ENCODE measurements at regions not wholly inside any gene's neighbourhood (a gene's known extent, or its start where the extent isn't known, plus 50 kb on each side); places are given as distances from the start of the nearest gene placed in this dataset.

DNA sequence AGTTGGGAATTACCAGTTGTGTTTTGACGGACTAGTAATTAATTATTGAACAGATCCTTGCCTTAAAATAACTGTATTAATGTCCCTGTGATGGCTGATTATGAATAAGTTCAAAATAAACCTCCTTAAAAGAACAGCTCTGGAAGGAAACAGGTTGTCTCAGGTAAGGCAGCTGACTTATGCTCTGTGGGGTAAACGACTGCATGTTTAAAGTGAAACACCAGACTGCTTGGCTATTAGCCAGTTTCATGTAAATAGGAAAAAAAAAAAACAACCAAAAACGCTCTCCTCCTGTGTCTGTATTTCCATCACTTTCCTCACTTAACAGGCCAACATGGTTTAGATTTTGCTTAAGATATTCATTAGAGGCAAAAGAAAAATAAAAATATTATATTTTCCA lies 243.6 kb downstream of the TMEM182 start:
- Histone ChIP-seq H3K27me3 (ENCODE audit: insufficient read depth, low read depth) (peaks cover 7% of the 10 kb centered on the region; the same call in 1 of the 2 replicates), H3K36me3 (ENCODE audit: low read depth) (no peaks in the 10 kb centered on the region), H3K27ac (no peak overlapping the region), H3K9me3 (ENCODE audit: insufficient read depth, low read depth) (no peaks in the 10 kb centered on the region), H3K4me3 (no peak overlapping the region), H4K20me1 (ENCODE audit: insufficient read depth) (no peaks in the 10 kb centered on the region), H3K4me1 (replicated peaks; ENCODE audit: insufficient read depth) (no peaks in the 10 kb centered on the region), H3F3A (ENCODE audit: insufficient read depth, low read depth) (no peaks in the 10 kb centered on the region), H3K79me2 (ENCODE audit: low read depth) (no peaks in the 10 kb centered on the region), H2AFZ (no peak overlapping the region), H3K9me2 (ENCODE audit: insufficient read depth) (no peaks in the 10 kb centered on the region), H3K4me2 (no peak overlapping the region)
- BruUV-seq (replicated peaks), result no TSS peak
- no peak for DNase-seq
- ChIA-PET CTCF (no interaction called here), POLR2A (ENCODE audit: unreplicated experiment) (no interaction called here)
- TF ChIP-seq, protein P1, sequence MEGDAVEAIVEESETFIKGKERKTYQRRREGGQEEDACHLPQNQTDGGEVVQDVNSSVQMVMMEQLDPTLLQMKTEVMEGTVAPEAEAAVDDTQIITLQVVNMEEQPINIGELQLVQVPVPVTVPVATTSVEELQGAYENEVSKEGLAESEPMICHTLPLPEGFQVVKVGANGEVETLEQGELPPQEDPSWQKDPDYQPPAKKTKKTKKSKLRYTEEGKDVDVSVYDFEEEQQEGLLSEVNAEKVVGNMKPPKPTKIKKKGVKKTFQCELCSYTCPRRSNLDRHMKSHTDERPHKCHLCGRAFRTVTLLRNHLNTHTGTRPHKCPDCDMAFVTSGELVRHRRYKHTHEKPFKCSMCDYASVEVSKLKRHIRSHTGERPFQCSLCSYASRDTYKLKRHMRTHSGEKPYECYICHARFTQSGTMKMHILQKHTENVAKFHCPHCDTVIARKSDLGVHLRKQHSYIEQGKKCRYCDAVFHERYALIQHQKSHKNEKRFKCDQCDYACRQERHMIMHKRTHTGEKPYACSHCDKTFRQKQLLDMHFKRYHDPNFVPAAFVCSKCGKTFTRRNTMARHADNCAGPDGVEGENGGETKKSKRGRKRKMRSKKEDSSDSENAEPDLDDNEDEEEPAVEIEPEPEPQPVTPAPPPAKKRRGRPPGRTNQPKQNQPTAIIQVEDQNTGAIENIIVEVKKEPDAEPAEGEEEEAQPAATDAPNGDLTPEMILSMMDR (conservative IDR thresholded peaks at IDR 0.05), result no peak
- TF ChIP-seq EZH2 (IDR thresholded peaks at IDR 0.05; ENCODE audit: low read depth), result no peak
- intact Hi-C loops (cut with micrococcal nuclease; ENCODE audit: unreplicated experiment), result loop anchor here (10.0 kb wide), 1 partner anchor 161 kb away; no protein-coding TSS in a partner anchor

DNA sequence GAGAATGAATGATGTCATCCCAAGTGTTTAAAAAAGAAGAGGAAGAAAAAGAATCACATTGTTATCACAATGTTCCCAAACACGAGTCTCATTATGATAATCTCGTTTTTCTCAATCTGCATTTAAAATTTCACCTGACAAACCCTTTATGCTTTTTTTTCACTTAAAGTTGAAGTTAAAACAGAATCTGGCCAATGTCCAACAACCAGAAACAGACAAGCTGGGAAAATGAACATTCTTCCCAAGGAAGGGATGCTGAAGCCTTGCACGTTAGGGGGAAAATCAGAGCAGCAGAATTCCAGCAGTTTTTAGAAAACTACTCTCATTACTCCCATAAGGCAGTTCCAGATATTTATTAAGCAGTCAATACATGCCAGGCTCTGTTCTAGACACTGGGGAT lies 245.3 kb downstream of the TMEM182 start:
- H3K4me2 ChIP-seq, result no peak overlapping the region
- H3K79me2 ChIP-seq (ENCODE audit: low read depth), result no peaks in the 10 kb centered on the region
- DNase-seq, result no peak
- no TSS peak for BruUV-seq (replicated peaks)
- H3K27me3 ChIP-seq (ENCODE audit: insufficient read depth, low read depth), result peaks cover 7% of the 10 kb centered on the region; the same call in 1 of the 2 replicates
- H3K27ac ChIP-seq, result no peak overlapping the region
- H4K20me1 ChIP-seq (ENCODE audit: insufficient read depth), result no peaks in the 10 kb centered on the region
- no peaks in the 10 kb centered on the region for H3K36me3 ChIP-seq (ENCODE audit: low read depth)
- ChIA-PET CTCF (no interaction called here), POLR2A (ENCODE audit: unreplicated experiment) (no interaction called here)
- H3K4me3 ChIP-seq, result no peak overlapping the region
- no peaks in the 10 kb centered on the region for H3K4me1 ChIP-seq (replicated peaks; ENCODE audit: insufficient read depth)
- no peaks in the 10 kb centered on the region for H3K9me3 ChIP-seq (ENCODE audit: insufficient read depth, low read depth)
- no peak overlapping the region for H2AFZ ChIP-seq
- TF ChIP-seq, protein P1 (conservative IDR thresholded peaks at IDR 0.05), result no peak
- no peak for TF ChIP-seq EZH2 (IDR thresholded peaks at IDR 0.05; ENCODE audit: low read depth)
- no peaks in the 10 kb centered on the region for H3K9me2 ChIP-seq (ENCODE audit: insufficient read depth)
- intact Hi-C loops (cut with micrococcal nuclease; ENCODE audit: unreplicated experiment), result loop anchor here (10.0 kb wide), 1 partner anchor 162 kb away; no protein-coding TSS in a partner anchor
- no peaks in the 10 kb centered on the region for H3F3A ChIP-seq (ENCODE audit: insufficient read depth, low read depth)

DNA sequence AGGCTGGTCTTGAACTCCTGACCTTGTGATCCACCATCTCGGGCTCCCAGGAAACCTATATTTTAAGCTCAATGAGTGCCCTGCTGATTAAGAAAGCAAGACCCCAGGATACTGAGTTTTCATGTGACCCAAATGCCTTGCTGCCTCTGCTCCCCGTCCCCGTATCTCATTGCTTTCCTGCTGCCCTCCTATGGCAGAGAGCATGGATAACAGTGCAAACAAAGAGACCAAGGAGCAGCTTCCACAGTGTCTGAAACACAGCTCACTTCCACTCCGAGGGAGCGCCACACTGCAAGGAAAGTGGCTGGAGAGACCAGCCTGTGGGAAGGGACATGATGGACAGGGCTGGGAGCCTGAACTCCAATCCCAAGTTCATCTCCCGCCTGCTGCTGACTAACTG lies 246.8 kb downstream of the TMEM182 start:
- H3K27ac ChIP-seq, result no peak overlapping the region
- peaks cover 7% of the 10 kb centered on the region; the same call in 1 of the 2 replicates for H3K27me3 ChIP-seq (ENCODE audit: insufficient read depth, low read depth)
- H4K20me1 ChIP-seq (ENCODE audit: insufficient read depth), result no peaks in the 10 kb centered on the region
- DNase-seq, result peak in 1 of 2 experiments; percentile 1
- H3K9me3 ChIP-seq (ENCODE audit: insufficient read depth, low read depth), result no peaks in the 10 kb centered on the region
- no peak overlapping the region for H2AFZ ChIP-seq
- no peak overlapping the region for H3K4me3 ChIP-seq
- no peaks in the 10 kb centered on the region for H3K4me1 ChIP-seq (replicated peaks; ENCODE audit: insufficient read depth)
- CTCF ChIA-PET, result no interaction called here
- TF ChIP-seq EZH2 (IDR thresholded peaks at IDR 0.05; ENCODE audit: low read depth), result no peak
- TF ChIP-seq, protein P1 (conservative IDR thresholded peaks at IDR 0.05), result no peak
- H3F3A ChIP-seq (ENCODE audit: insufficient read depth, low read depth), result no peaks in the 10 kb centered on the region
- no peaks in the 10 kb centered on the region for H3K36me3 ChIP-seq (ENCODE audit: low read depth)
- no peak overlapping the region for H3K4me2 ChIP-seq
- BruUV-seq (replicated peaks), result no TSS peak
- intact Hi-C loops (cut with micrococcal nuclease; ENCODE audit: unreplicated experiment), result loop anchor here (10.0 kb wide), 1 partner anchor 164 kb away; no protein-coding TSS in a partner anchor
- no peaks in the 10 kb centered on the region for H3K9me2 ChIP-seq (ENCODE audit: insufficient read depth)
- no peaks in the 10 kb centered on the region for H3K79me2 ChIP-seq (ENCODE audit: low read depth)
- POLR2A ChIA-PET (ENCODE audit: unreplicated experiment), result no interaction called here
